ENCODE measurements at regions not wholly inside any gene's neighbourhood (a gene's known extent, or its start where the extent isn't known, plus 50 kb on each side); places are given as distances from the start of the nearest gene placed in this dataset.

GRCh38 chr14:71264260-71264659 is 357.0 kb downstream of the PCNX1 start:
- TF ChIP-seq POLR2A (IDR thresholded peaks at IDR 0.05; ENCODE audit: low read length) (no peak), GATA1 (IDR thresholded peaks at IDR 0.05; ENCODE audit: low read depth, low read length) (no peak)
- DNase-seq = no peak

- no peak for DNase-seq
- no peak for TF ChIP-seq POLR2A (IDR thresholded peaks at IDR 0.05; ENCODE audit: low read length)
- TF ChIP-seq GATA1 (IDR thresholded peaks at IDR 0.05; ENCODE audit: low read depth, low read length) = no peak
Measured at GRCh38 chr14:71267007-71267513, 359.8 kb downstream of the PCNX1 start.

- TF ChIP-seq POLR2A (IDR thresholded peaks at IDR 0.05; ENCODE audit: low read length) (no peak), GATA1 (IDR thresholded peaks at IDR 0.05; ENCODE audit: low read depth, low read length) (no peak)
- DNase-seq = no peak
Measured at GRCh38 chr14:71267691-71268090, 360.4 kb downstream of the PCNX1 start.

- DNase-seq = no peak
- TF ChIP-seq GATA1 (IDR thresholded peaks at IDR 0.05; ENCODE audit: low read depth, low read length) = no peak
- no peak for TF ChIP-seq POLR2A (IDR thresholded peaks at IDR 0.05; ENCODE audit: low read length)
Measured at GRCh38 chr14:71270111-71270510, 362.9 kb downstream of the PCNX1 start.

- DNase-seq = no peak
- no peak for TF ChIP-seq GATA1 (IDR thresholded peaks at IDR 0.05; ENCODE audit: low read depth, low read length)
- TF ChIP-seq POLR2A (IDR thresholded peaks at IDR 0.05; ENCODE audit: low read length) = no peak
Measured at GRCh38 chr14:71271166-71271945, 364.1 kb downstream of the PCNX1 start.

- no peak for DNase-seq
- TF ChIP-seq GATA1 (IDR thresholded peaks at IDR 0.05; ENCODE audit: low read depth, low read length) = no peak
- TF ChIP-seq POLR2A (IDR thresholded peaks at IDR 0.05; ENCODE audit: low read length) = no peak
Measured at GRCh38 chr14:71273366-71273765, 366.1 kb downstream of the PCNX1 start.

- DNase-seq = no peak
- TF ChIP-seq GATA1 (IDR thresholded peaks at IDR 0.05; ENCODE audit: low read depth, low read length) (no peak), POLR2A (IDR thresholded peaks at IDR 0.05; ENCODE audit: low read length) (no peak)
Measured at GRCh38 chr14:71284048-71284447, 376.8 kb downstream of the PCNX1 start.

DNA sequence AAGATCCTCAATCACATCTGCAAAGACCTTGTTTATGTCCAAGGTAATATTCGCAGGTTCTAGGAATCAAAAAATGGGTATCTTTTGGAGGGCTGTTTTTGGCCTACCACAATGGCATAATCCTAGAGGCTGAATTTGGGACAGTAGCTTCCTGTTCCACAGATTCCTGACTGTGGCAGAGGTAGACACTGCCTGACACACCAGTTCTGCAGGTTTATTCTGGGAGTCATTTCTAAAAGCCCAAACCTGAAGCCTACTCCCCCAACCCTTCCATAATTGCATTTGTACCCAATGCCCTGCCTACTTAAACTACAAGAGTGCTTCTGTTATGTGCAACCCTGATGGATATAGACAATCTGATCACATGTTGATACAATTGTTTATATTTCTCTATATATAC is 378.9 kb downstream of the PCNX1 start:
- TF ChIP-seq POLR2A (IDR thresholded peaks at IDR 0.05; ENCODE audit: low read length) = no peak
- no peak for TF ChIP-seq GATA1 (IDR thresholded peaks at IDR 0.05; ENCODE audit: low read depth, low read length)
- DNase-seq = no peak

- TF ChIP-seq POLR2A (IDR thresholded peaks at IDR 0.05; ENCODE audit: low read length) (no peak), GATA1 (IDR thresholded peaks at IDR 0.05; ENCODE audit: low read depth, low read length) (no peak)
Measured at GRCh38 chr14:71287567-71287966, 380.3 kb downstream of the PCNX1 start.

GRCh38 chr14:71289536-71289935 is 382.3 kb downstream of the PCNX1 start:
- no peak for TF ChIP-seq POLR2A (IDR thresholded peaks at IDR 0.05; ENCODE audit: low read length)
- no peak for TF ChIP-seq GATA1 (IDR thresholded peaks at IDR 0.05; ENCODE audit: low read depth, low read length)

More at GRCh38 chr14:71287567-71287966, 380.3 kb downstream of the PCNX1 start:
- no peak for DNase-seq

GRCh38 chr14:71290301-71290700 is 383.0 kb downstream of the PCNX1 start:
- DNase-seq = no peak
- TF ChIP-seq POLR2A (IDR thresholded peaks at IDR 0.05; ENCODE audit: low read length) = no peak

More at GRCh38 chr14:71289536-71289935, 382.3 kb downstream of the PCNX1 start:
- DNase-seq = no peak

DNA sequence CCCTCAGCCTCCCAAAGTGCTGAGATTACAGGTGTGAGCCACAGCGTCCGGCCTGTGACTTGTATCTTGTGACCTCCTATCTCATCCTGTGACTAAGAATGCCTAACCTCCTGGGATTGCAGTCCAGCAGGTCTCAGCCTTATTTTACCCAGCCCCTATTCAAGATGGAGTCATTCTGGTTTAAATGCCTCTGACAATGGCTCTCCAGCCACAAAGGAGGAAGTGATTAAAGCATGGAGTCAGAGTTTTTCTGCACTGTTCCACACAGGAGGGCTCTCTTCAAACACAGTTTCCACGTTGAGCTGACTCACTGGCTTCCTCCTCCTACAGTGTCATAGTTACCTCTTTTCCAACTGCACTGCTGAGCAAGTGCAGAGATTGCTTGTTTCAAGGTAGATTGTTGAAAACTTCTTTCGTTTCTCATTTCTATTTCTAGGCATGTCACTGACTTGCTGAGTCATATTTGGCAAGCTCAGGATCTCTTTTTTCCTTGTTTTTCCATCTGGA is 383.8 kb downstream of the PCNX1 start:
- no peak for TF ChIP-seq POLR2A (IDR thresholded peaks at IDR 0.05; ENCODE audit: low read length)
- TF ChIP-seq GATA1 (IDR thresholded peaks at IDR 0.05; ENCODE audit: low read depth, low read length) = no peak

DNA sequence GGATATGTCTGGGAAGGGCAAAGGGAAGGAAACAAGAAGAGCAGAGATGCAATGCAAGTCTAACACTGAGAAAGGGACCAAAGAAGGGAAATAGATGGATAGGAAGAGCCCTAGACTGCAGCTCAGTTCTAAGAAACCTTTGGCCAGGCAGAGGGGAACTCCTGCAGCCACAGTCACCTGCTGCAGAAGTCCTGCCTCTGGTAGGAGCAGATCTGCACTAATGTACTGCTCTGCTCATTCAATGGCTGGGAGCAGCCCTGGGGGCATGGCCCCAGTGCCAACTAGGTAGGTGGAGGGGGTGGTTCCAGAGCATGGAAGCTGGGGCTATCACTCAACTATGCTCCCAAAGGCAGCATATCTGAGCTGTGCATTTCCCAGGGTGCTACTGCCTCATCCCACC is 388.9 kb downstream of the PCNX1 start:
- no peak for DNase-seq
- TF ChIP-seq GATA1 (IDR thresholded peaks at IDR 0.05; ENCODE audit: low read depth, low read length) (no peak), POLR2A (IDR thresholded peaks at IDR 0.05; ENCODE audit: low read length) (no peak)

More for the DNA sequence above, 383.8 kb downstream of the PCNX1 start:
- no peak for DNase-seq

DNA sequence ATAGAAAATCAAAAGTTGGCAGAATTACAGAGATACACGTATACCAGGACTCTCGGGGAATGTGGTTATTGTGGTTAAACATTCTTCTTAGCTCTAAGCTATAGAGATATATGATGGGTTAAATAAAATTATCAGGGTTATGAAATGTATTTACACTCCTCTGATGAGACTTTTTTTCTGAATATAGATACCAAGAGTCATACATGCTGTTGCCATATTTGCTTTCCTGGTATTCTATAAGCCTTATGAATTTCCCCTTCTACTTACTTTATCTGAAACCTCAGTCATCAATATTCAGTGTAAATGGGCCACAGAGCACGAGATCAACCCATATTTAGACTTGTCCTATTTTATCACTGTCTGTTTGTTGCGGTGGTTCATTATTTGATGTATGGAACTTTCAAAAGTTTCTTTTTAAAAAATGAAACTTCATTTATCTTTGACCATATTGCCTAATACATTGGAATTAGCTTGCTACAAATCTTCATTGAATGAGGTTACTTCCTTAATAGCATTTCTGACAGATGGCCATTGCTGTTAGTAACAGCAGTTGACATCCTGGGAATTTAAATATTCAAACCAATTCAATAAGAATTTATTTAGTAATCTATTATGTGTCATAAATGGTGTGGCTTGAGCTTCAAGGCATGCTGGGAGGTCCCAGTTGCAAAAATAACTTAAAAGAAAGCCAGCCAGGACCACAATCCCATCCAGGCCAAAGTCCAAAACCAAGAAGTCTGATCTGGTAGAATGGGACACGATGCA is 393.5 kb downstream of the PCNX1 start:
- TF ChIP-seq GATA1 (IDR thresholded peaks at IDR 0.05; ENCODE audit: low read depth, low read length) (no peak), POLR2A (IDR thresholded peaks at IDR 0.05; ENCODE audit: low read length) (no peak)

More for the DNA sequence above, 393.5 kb downstream of the PCNX1 start:
- DNase-seq = no peak

All from erythroblast (primary cell).